Loucy (cell line): ENCODE measurements at regions not wholly inside any gene's neighbourhood (a gene's known extent, or its start where the extent isn't known, plus 50 kb on each side); places are given as distances from the start of the nearest gene placed in this dataset.

Source experiments
- H2AFZ ChIP-seq: fragments of 200-600 bp; sonication (generic); 2 replicates; pipeline ENCODE4 v1.6.0; 2016; ENCODE audit warnings: antibody characterized with exemption, mild to moderate bottlenecking, low read length, moderate library complexity
- H3F3A ChIP-seq: fragments of 200-600 bp; 2 replicates; pipeline ENCODE4 v1.6.0; 2016; ENCODE audit warnings: antibody characterized with exemption, low read depth, mild to moderate bottlenecking
- H3K27me3 ChIP-seq: fragments of 200-600 bp; sonication (generic); 2 replicates; pipeline ENCODE4 v1.6.1; 2014; ENCODE audit warnings: low read length, mild to moderate bottlenecking; ENCODE audit not compliant: insufficient read depth, poor library complexity, severe bottlenecking
- H3K36me3 ChIP-seq: fragments of 200-600 bp; sonication (generic); 2 replicates; pipeline ENCODE4 v1.6.1; 2016; ENCODE audit warnings: low read length; ENCODE audit not compliant: insufficient read depth
- H3K4me1 ChIP-seq: fragments of 200-600 bp; sonication (generic); 2 replicates; pipeline ENCODE4 v1.5.1; 2014; ENCODE audit warnings: low read length, mild to moderate bottlenecking; ENCODE audit not compliant: insufficient read depth, poor library complexity, severe bottlenecking
- H3K4me2 ChIP-seq: fragments of 200-600 bp; sonication (generic); 2 replicates; pipeline ENCODE4 v1.6.0; 2014; ENCODE audit warnings: antibody characterized with exemption, low read length, low read depth, mild to moderate bottlenecking; ENCODE audit not compliant: poor library complexity, severe bottlenecking
- H3K4me3 ChIP-seq: fragments of 200-600 bp; sonication (generic); 2 replicates; pipeline ENCODE4 v1.5.1; 2014; ENCODE audit warnings: low read length, mild to moderate bottlenecking, mixed read lengths; ENCODE audit not compliant: poor library complexity, severe bottlenecking
- H3K79me2 ChIP-seq: fragments of 200-600 bp; sonication (generic); 2 replicates; pipeline ENCODE4 v1.6.1; 2014; ENCODE audit warnings: low read length; ENCODE audit not compliant: insufficient read depth
- H3K9ac ChIP-seq: fragments of 200-600 bp; sonication (generic); 2 replicates; pipeline ENCODE4 v1.6.0; 2014; ENCODE audit warnings: mild to moderate bottlenecking, low read depth, low read length, moderate library complexity; ENCODE audit not compliant: poor library complexity, severe bottlenecking
- H3K9me2 ChIP-seq: fragments of 200-600 bp; sonication (generic); replicated peaks from 2 replicates; pipeline ENCODE4 v1.6.1; 2016; ENCODE audit warnings: low read depth, low read length, mixed read lengths
- H3K9me3 ChIP-seq: fragments of 200-600 bp; sonication (generic); 2 replicates; pipeline ENCODE4 v1.6.1; 2014; ENCODE audit warnings: mild to moderate bottlenecking, antibody characterized with exemption, low read length, low read depth; ENCODE audit not compliant: insufficient read depth
- H4K20me1 ChIP-seq: fragments of 200-600 bp; sonication (generic); 2 replicates; pipeline ENCODE4 v1.6.0; 2014; ENCODE audit warnings: antibody characterized with exemption, low read length, mild to moderate bottlenecking; ENCODE audit not compliant: insufficient read depth, poor library complexity, severe bottlenecking
- CTCF ChIP-seq: fragments of 200-600 bp; sonication (generic); conservative IDR thresholded peaks from 2 replicates; pipeline ENCODE4 v1.5.1; 2014; ENCODE audit warnings: mild to moderate bottlenecking, antibody characterized with exemption, low read length
- EZH2phosphoT487 ChIP-seq: fragments of 200-600 bp; IDR thresholded peaks from 2 replicates; pipeline ENCODE4 v1.6.1; 2018; ENCODE audit warnings: antibody characterized with exemption, mild to moderate bottlenecking, moderate library complexity, borderline replicate concordance

DNA sequence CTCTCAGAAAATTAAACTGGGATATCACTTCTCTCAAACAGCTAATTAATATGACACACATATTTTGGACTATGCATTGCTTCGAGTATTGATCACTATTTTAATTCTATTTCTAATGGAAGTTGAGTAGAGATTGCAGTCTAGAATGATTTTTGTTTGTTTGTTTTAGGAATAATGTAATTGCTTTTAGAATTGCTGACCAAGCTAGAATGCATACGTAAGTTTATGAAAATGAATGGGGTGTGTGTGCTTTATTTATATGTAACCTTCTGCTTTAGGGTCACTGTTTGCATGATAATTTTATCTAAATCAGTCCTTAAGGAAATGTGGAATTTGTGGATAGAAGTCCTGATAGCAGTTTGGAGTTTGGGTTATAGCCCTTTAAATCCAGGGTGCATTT is 371.4 kb downstream of the NR2F2 start:
- H3K36me3 ChIP-seq: no peaks in the 10 kb centered on the region
- H3K9me2 ChIP-seq: no peaks in the 10 kb centered on the region
- H3F3A ChIP-seq: no peaks in the 10 kb centered on the region
- no peak overlapping the region for H2AFZ ChIP-seq
- no peaks in the 10 kb centered on the region for H3K27me3 ChIP-seq
- no peaks in the 10 kb centered on the region for H4K20me1 ChIP-seq
- H3K79me2 ChIP-seq: no peaks in the 10 kb centered on the region
- H3K4me1 ChIP-seq: no peaks in the 10 kb centered on the region
- H3K4me2 ChIP-seq: no peak overlapping the region
- no peaks in the 10 kb centered on the region for H3K9me3 ChIP-seq
- no peak for TF ChIP-seq EZH2phosphoT487
- TF ChIP-seq CTCF: no peak
- H3K4me3 ChIP-seq: no peak overlapping the region
- H3K9ac ChIP-seq: no peak overlapping the region

DNA sequence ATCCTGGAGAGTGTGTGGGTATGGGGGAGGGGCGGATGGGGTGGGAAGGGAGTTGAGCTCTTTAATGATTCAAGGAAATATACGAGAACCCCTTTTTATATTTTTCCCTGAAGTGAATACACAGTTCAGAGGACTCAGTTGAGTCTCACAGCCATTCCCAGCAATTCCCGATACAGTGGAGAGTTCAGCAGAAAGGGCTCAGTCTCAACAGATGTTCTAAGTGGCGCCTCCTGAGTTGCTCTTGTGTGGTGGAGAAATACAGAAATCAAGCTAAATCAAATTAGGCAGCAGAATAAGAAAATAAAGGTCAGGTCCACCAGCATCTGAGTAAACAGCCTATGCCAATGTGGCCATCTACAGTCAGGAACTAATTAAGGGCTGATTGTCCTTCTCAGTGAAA is 372.1 kb downstream of the NR2F2 start:
- Histone ChIP-seq H3K79me2 (no peaks in the 10 kb centered on the region), H3K9me3 (no peaks in the 10 kb centered on the region), H2AFZ (no peak overlapping the region), H3K9me2 (no peaks in the 10 kb centered on the region), H3F3A (no peaks in the 10 kb centered on the region), H3K9ac (no peak overlapping the region), H3K4me3 (no peak overlapping the region), H3K36me3 (no peaks in the 10 kb centered on the region), H3K27me3 (no peaks in the 10 kb centered on the region), H4K20me1 (no peaks in the 10 kb centered on the region), H3K4me2 (no peak overlapping the region), H3K4me1 (no peaks in the 10 kb centered on the region)
- no peak for TF ChIP-seq CTCF
- TF ChIP-seq EZH2phosphoT487: no peak

- Histone ChIP-seq H2AFZ (no peak overlapping the region), H3K4me2 (no peak overlapping the region), H3K4me1 (no peaks in the 10 kb centered on the region), H3K27me3 (no peaks in the 10 kb centered on the region), H4K20me1 (no peaks in the 10 kb centered on the region), H3F3A (no peaks in the 10 kb centered on the region), H3K79me2 (no peaks in the 10 kb centered on the region), H3K9ac (no peak overlapping the region), H3K36me3 (no peaks in the 10 kb centered on the region), H3K4me3 (no peak overlapping the region), H3K9me2 (no peaks in the 10 kb centered on the region), H3K9me3 (no peaks in the 10 kb centered on the region)
- TF ChIP-seq CTCF: no peak
- TF ChIP-seq EZH2phosphoT487: no peak
Measured at GRCh38 chr15:96703091-96703490, 372.6 kb downstream of the NR2F2 start.
